DND-41 (cell line): ENCODE measurements at regions not wholly inside any gene's neighbourhood (a gene's known extent, or its start where the extent isn't known, plus 50 kb on each side); places are given as distances from the start of the nearest gene placed in this dataset.

Experiments
- ATAC-seq: fragments of 200-7000 bp; cut with Tn5 transposase; 3 replicates; pipeline ENCODE4 v1.9.1; 2021; ENCODE audit warnings: low read depth; ENCODE audit not compliant: insufficient read depth
- DNase-seq: peaks from one replicate; pipeline ENCODE4 v3.0.0-alpha.2; 2020
- H2AFZ ChIP-seq: 2 replicates; pipeline ENCODE4 v1.6.0; 2012; ENCODE audit warnings: low read depth, low read length
- H3K27ac ChIP-seq: 2 replicates; pipeline ENCODE4 v1.5.1; 2012; ENCODE audit warnings: low read length, inconsistent platforms
- H3K27me3 ChIP-seq: fragments of 200-600 bp; sonication (generic); 2 replicates; pipeline ENCODE4 v1.6.0; 2012; ENCODE audit warnings: low read length, mild to moderate bottlenecking, inconsistent platforms; ENCODE audit not compliant: insufficient read depth, poor library complexity
- H3K36me3 ChIP-seq: 2 replicates; pipeline ENCODE4 v1.5.1; 2012; ENCODE audit warnings: low read length, inconsistent platforms; ENCODE audit not compliant: insufficient read depth
- H3K4me1 ChIP-seq: 2 replicates; pipeline ENCODE4 v1.5.1; 2012; ENCODE audit warnings: mild to moderate bottlenecking, low read length; ENCODE audit not compliant: insufficient read depth
- H3K4me2 ChIP-seq: 2 replicates; pipeline ENCODE4 v1.6.0; 2012; ENCODE audit warnings: mild to moderate bottlenecking, moderate library complexity, low read length, inconsistent platforms; ENCODE audit not compliant: insufficient read depth
- H3K4me3 ChIP-seq, 2 experiments: fragments of 200-600 bp in 1 of 2; shearing (Covaris generic) in 1 of 2; 2 replicates each; pipeline ENCODE4 v1.5.1; 2012 to 2016; ENCODE audit warnings: inconsistent platforms in 2 of 2, low read length in 2 of 2, mild to moderate bottlenecking in 2 of 2, low read depth in 1 of 2, moderate library complexity in 1 of 2
- H3K79me2 ChIP-seq: 2 replicates; pipeline ENCODE4 v1.6.0; 2012; ENCODE audit warnings: low read length, inconsistent platforms; ENCODE audit not compliant: insufficient read depth
- H3K9ac ChIP-seq: 2 replicates; pipeline ENCODE4 v1.6.0; 2012; ENCODE audit warnings: low read depth, mild to moderate bottlenecking, inconsistent platforms, low read length, moderate library complexity
- H3K9me3 ChIP-seq: 2 replicates; pipeline ENCODE4 v1.5.1; 2012; ENCODE audit warnings: low read length, moderate library complexity, mild to moderate bottlenecking, inconsistent platforms; ENCODE audit not compliant: insufficient read depth, severe bottlenecking
- H4K20me1 ChIP-seq: 2 replicates; pipeline ENCODE4 v1.6.0; 2012; ENCODE audit warnings: low read length; ENCODE audit not compliant: insufficient read depth
- EZH2 ChIP-seq: IDR thresholded peaks from 3 replicates; pipeline ENCODE4 v1.6.1; 2012; ENCODE audit warnings: borderline replicate concordance, low read depth, mild to moderate bottlenecking, moderate library complexity, low read length, inconsistent platforms; ENCODE audit not compliant: severe bottlenecking
- TF ChIP-seq, protein P1 (sequence below): IDR thresholded peaks from 2 replicates; pipeline ENCODE4 v1.5.1; 2012; ENCODE audit warnings: borderline replicate concordance, low read length, moderate library complexity, mild to moderate bottlenecking; ENCODE audit not compliant: poor library complexity, severe bottlenecking; ENCODE audit errors: extremely low read depth

DNA sequence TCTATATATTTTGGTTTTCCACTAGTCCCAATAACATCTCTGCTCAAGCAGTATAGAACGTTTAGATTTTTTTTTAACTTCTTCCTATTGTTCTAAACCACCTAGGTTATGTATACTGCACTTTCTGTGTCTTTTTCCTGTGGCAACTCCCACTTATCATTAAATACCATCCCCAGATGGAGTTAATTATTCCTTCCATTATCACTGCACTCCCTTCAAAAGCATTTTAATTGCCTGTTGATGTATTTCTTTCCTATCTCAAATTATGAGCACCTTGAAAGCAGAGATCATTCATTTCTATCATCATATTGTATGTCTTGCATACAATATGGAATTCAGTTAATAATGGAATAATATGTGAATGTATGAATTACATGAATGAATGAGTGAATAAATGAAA is 148.0 kb downstream of the HGF start:
- no peak for TF ChIP-seq EZH2
- TF ChIP-seq, protein P1, sequence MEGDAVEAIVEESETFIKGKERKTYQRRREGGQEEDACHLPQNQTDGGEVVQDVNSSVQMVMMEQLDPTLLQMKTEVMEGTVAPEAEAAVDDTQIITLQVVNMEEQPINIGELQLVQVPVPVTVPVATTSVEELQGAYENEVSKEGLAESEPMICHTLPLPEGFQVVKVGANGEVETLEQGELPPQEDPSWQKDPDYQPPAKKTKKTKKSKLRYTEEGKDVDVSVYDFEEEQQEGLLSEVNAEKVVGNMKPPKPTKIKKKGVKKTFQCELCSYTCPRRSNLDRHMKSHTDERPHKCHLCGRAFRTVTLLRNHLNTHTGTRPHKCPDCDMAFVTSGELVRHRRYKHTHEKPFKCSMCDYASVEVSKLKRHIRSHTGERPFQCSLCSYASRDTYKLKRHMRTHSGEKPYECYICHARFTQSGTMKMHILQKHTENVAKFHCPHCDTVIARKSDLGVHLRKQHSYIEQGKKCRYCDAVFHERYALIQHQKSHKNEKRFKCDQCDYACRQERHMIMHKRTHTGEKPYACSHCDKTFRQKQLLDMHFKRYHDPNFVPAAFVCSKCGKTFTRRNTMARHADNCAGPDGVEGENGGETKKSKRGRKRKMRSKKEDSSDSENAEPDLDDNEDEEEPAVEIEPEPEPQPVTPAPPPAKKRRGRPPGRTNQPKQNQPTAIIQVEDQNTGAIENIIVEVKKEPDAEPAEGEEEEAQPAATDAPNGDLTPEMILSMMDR, result no peak
- H2AFZ ChIP-seq, result no peak overlapping the region
- no peak overlapping the region for H3K27ac ChIP-seq
- no peaks in the 10 kb centered on the region for H3K79me2 ChIP-seq
- H3K9ac ChIP-seq, result no peak overlapping the region
- H3K36me3 ChIP-seq, result no peaks in the 10 kb centered on the region
- no peak overlapping the region for H3K4me2 ChIP-seq
- H4K20me1 ChIP-seq, result no peaks in the 10 kb centered on the region
- no peak for ATAC-seq
- DNase-seq, result no peak
- no peak overlapping the region for H3K4me3 ChIP-seq
- no peaks in the 10 kb centered on the region for H3K27me3 ChIP-seq
- no peaks in the 10 kb centered on the region for H3K4me1 ChIP-seq
- H3K9me3 ChIP-seq, result no peaks in the 10 kb centered on the region

GRCh38 chr7:81618396-81619014 is 151.3 kb downstream of the HGF start:
- Histone ChIP-seq H3K4me2 (no peak overlapping the region), H3K9ac (no peak overlapping the region), H3K4me3 (no peak overlapping the region), H3K79me2 (no peaks in the 10 kb centered on the region), H3K27me3 (no peaks in the 10 kb centered on the region), H3K9me3 (no peaks in the 10 kb centered on the region), H3K4me1 (no peaks in the 10 kb centered on the region), H3K27ac (no peak overlapping the region), H4K20me1 (no peaks in the 10 kb centered on the region), H3K36me3 (no peaks in the 10 kb centered on the region), H2AFZ (no peak overlapping the region)
- TF ChIP-seq, protein P1, result no peak
- TF ChIP-seq EZH2, result no peak
- no peak for DNase-seq
- ATAC-seq, result no peak

DNA sequence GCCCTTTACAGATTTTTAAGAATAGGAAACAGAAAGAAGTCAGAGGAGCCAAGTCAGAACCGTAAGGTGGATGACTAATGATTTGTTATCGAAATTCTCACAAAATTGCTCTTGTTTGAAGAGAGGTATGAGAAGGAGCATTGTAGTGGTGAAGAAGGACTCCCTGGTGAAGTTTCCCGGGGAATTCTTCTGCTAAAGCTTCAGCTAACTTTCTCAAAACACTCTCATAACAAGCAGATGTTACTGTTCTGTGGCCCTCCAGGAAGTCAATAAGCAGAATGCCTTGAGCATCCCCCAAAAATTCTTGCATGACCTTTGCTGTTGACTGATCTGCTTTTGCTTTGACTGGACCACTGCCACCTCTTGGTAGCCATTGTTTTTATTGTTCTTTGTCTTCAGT is 152.9 kb downstream of the HGF start:
- H3K9ac ChIP-seq, result no peak overlapping the region
- no peaks in the 10 kb centered on the region for H3K4me1 ChIP-seq
- no peak overlapping the region for H2AFZ ChIP-seq
- no peak for TF ChIP-seq EZH2
- TF ChIP-seq, protein P1, result no peak
- no peak for DNase-seq
- H3K27me3 ChIP-seq, result no peaks in the 10 kb centered on the region
- H3K4me3 ChIP-seq, result no peak overlapping the region
- H3K79me2 ChIP-seq, result no peaks in the 10 kb centered on the region
- ATAC-seq, result no peak
- no peaks in the 10 kb centered on the region for H3K36me3 ChIP-seq
- H4K20me1 ChIP-seq, result no peaks in the 10 kb centered on the region
- no peak overlapping the region for H3K4me2 ChIP-seq
- no peaks in the 10 kb centered on the region for H3K9me3 ChIP-seq
- no peak overlapping the region for H3K27ac ChIP-seq

DNA sequence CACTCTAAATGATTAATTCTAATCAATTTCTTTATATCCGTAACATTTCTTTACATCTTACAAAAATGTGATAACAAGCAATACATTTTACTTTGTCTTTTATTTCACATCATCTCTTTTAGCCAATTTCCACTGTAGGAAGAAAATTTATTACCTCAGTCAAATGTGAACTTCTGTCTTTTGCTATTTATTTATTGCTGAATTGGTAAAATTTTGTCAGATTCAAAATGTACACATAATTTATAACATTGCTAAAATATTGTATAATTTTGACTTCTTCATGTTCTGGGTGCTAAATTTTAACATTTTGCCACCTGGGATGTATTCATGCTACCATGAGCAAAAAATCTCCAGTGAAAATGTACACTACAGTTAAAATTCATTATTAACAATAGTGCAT is 158.0 kb downstream of the HGF start:
- no peak overlapping the region for H3K27ac ChIP-seq

More for the DNA sequence above, 158.0 kb downstream of the HGF start:
- Histone ChIP-seq H3K36me3 (no peaks in the 10 kb centered on the region), H3K27me3 (no peaks in the 10 kb centered on the region), H2AFZ (no peak overlapping the region), H3K9ac (no peak overlapping the region), H3K9me3 (no peaks in the 10 kb centered on the region), H3K4me1 (no peaks in the 10 kb centered on the region), H3K4me2 (no peak overlapping the region), H3K4me3 (no peak overlapping the region), H4K20me1 (no peaks in the 10 kb centered on the region), H3K79me2 (no peaks in the 10 kb centered on the region)
- no peak for TF ChIP-seq EZH2
- TF ChIP-seq, protein P1, result no peak
- ATAC-seq (no peak), DNase-seq (no peak)
